ENCODE measurements at regions not wholly inside any gene's neighbourhood (a gene's known extent, or its start where the extent isn't known, plus 50 kb on each side); places are given as distances from the start of the nearest gene placed in this dataset.

DNA sequence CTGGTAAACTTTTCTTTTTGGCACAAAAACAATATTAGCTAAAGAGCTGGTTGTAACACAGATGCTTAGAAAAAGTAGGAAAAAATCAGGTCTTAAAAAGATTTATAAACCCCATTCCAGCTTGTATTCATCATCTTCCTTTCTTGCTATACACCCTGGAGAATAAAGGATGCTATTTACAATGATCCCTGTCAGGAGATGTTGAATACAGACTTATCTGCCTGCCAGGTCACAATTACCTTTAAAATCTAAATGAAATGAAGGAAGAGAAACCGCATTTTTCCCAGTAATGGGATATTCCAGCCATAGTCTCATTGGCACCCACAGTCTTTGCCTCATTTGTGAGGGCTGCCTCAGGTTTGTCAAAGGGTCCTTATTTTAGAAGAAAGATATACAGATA lies 394.1 kb upstream of the WWC1 start:
- H3K9me3 Mint-ChIP-seq = no peaks in the 10 kb centered on the region
- ATAC-seq (no peak), DNase-seq (ENCODE audit: low spot score) (no peak)
- H3K4me1 Mint-ChIP-seq = peaks cover 58% of the 10 kb centered on the region
- ChIA-PET CTCF (interaction anchor here (2.1 to 2.3 kb wide), 2 partner anchors 9 to 150 kb away, joined by 6 to 13 read pairs; no protein-coding TSS in a partner anchor), POLR2A (interaction anchor here (0.7 kb wide), 1 partner anchor 245 kb away, joined by 3 read pairs; no protein-coding TSS in a partner anchor)
- no peak overlapping the region for H3K27ac Mint-ChIP-seq
- H3K27me3 Mint-ChIP-seq (ENCODE audit: low read depth) = peaks cover 4% of the 10 kb centered on the region
- TF ChIP-seq CBFB (CRISPR knock-in tag; IDR thresholded peaks at IDR 0.05; ENCODE audit: low read depth) = no peak
- TF ChIP-seq FOXJ3 (CRISPR knock-in tag; IDR thresholded peaks at IDR 0.05; ENCODE audit: borderline replicate concordance) = no peak
- TF ChIP-seq JUN (CRISPR knock-in tag; IDR thresholded peaks at IDR 0.05) = no peak
- no peaks in the 10 kb centered on the region for H3K36me3 Mint-ChIP-seq
- no peak overlapping the region for H3K4me3 Mint-ChIP-seq

DNA sequence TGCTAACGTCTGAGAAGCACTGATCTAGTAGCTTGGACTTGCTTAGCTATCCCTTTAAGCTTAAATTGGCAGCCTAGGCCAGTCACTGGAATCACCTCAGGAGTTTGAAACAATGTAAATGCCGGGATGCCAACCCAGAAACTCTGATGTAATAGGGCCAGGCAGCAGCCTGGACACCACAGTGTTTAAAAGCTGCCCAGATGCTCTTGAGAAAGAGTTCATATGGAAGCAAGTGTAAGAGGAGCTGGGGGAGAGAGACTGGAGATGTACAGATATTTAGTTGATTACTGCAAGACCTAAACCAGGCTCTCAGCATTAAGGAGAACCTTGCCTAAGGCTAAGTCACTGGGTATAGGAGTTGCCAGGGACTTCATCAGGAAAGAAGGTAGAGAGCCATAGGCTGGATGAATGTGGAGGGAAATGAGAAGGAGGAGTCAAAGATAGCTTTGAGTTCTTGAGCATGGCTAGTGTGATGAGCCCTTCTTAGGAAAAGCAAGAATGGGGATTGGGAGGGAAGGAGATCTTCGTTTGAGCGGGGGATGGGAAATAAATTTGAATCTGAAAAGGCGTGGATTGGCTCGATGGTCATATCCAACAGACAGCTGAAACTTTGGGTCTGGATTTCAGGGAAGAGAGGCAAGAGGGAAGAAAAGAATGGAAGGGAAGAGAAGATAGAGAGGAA lies 392.9 kb upstream of the WWC1 start:
- H3K9me3 Mint-ChIP-seq = no peaks in the 10 kb centered on the region
- DNase-seq (ENCODE audit: low spot score) (no peak), ATAC-seq (peak; percentile 71)
- H3K27ac Mint-ChIP-seq = peak overlapping the region; percentile 63
- H3K4me1 Mint-ChIP-seq = peaks cover 60% of the 10 kb centered on the region
- H3K36me3 Mint-ChIP-seq = no peaks in the 10 kb centered on the region
- CTCF ChIA-PET = interaction anchor here (0.6 to 2.3 kb wide), 3 partner anchors 10 to 278 kb away, joined by 4 to 13 read pairs (median 5); no protein-coding TSS in a partner anchor
- peaks cover 5% of the 10 kb centered on the region for H3K27me3 Mint-ChIP-seq (ENCODE audit: low read depth)
- TF ChIP-seq, protein P1, sequence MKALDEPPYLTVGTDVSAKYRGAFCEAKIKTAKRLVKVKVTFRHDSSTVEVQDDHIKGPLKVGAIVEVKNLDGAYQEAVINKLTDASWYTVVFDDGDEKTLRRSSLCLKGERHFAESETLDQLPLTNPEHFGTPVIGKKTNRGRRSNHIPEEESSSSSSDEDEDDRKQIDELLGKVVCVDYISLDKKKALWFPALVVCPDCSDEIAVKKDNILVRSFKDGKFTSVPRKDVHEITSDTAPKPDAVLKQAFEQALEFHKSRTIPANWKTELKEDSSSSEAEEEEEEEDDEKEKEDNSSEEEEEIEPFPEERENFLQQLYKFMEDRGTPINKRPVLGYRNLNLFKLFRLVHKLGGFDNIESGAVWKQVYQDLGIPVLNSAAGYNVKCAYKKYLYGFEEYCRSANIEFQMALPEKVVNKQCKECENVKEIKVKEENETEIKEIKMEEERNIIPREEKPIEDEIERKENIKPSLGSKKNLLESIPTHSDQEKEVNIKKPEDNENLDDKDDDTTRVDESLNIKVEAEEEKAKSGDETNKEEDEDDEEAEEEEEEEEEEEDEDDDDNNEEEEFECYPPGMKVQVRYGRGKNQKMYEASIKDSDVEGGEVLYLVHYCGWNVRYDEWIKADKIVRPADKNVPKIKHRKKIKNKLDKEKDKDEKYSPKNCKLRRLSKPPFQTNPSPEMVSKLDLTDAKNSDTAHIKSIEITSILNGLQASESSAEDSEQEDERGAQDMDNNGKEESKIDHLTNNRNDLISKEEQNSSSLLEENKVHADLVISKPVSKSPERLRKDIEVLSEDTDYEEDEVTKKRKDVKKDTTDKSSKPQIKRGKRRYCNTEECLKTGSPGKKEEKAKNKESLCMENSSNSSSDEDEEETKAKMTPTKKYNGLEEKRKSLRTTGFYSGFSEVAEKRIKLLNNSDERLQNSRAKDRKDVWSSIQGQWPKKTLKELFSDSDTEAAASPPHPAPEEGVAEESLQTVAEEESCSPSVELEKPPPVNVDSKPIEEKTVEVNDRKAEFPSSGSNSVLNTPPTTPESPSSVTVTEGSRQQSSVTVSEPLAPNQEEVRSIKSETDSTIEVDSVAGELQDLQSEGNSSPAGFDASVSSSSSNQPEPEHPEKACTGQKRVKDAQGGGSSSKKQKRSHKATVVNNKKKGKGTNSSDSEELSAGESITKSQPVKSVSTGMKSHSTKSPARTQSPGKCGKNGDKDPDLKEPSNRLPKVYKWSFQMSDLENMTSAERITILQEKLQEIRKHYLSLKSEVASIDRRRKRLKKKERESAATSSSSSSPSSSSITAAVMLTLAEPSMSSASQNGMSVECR (CRISPR knock-in tag; IDR thresholded peaks at IDR 0.05; ENCODE audit: borderline replicate concordance) = no peak
- no peak for TF ChIP-seq ZNF671 (CRISPR knock-in tag; IDR thresholded peaks at IDR 0.05)
- TF ChIP-seq KAT7 (CRISPR knock-in tag; IDR thresholded peaks at IDR 0.05; ENCODE audit: borderline replicate concordance) = no peak
- no peak for TF ChIP-seq ZNF423 (CRISPR knock-in tag; IDR thresholded peaks at IDR 0.05)
- TF ChIP-seq TCF7 (CRISPR knock-in tag; IDR thresholded peaks at IDR 0.05; ENCODE audit: low read depth) = no peak
- TF ChIP-seq, protein P2, sequence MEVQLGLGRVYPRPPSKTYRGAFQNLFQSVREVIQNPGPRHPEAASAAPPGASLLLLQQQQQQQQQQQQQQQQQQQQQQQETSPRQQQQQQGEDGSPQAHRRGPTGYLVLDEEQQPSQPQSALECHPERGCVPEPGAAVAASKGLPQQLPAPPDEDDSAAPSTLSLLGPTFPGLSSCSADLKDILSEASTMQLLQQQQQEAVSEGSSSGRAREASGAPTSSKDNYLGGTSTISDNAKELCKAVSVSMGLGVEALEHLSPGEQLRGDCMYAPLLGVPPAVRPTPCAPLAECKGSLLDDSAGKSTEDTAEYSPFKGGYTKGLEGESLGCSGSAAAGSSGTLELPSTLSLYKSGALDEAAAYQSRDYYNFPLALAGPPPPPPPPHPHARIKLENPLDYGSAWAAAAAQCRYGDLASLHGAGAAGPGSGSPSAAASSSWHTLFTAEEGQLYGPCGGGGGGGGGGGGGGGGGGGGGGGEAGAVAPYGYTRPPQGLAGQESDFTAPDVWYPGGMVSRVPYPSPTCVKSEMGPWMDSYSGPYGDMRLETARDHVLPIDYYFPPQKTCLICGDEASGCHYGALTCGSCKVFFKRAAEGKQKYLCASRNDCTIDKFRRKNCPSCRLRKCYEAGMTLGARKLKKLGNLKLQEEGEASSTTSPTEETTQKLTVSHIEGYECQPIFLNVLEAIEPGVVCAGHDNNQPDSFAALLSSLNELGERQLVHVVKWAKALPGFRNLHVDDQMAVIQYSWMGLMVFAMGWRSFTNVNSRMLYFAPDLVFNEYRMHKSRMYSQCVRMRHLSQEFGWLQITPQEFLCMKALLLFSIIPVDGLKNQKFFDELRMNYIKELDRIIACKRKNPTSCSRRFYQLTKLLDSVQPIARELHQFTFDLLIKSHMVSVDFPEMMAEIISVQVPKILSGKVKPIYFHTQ (CRISPR knock-in tag; IDR thresholded peaks at IDR 0.05) = no peak
- TF ChIP-seq SMAD4 (CRISPR knock-in tag; IDR thresholded peaks at IDR 0.05) = no peak
- TF ChIP-seq, protein P3, sequence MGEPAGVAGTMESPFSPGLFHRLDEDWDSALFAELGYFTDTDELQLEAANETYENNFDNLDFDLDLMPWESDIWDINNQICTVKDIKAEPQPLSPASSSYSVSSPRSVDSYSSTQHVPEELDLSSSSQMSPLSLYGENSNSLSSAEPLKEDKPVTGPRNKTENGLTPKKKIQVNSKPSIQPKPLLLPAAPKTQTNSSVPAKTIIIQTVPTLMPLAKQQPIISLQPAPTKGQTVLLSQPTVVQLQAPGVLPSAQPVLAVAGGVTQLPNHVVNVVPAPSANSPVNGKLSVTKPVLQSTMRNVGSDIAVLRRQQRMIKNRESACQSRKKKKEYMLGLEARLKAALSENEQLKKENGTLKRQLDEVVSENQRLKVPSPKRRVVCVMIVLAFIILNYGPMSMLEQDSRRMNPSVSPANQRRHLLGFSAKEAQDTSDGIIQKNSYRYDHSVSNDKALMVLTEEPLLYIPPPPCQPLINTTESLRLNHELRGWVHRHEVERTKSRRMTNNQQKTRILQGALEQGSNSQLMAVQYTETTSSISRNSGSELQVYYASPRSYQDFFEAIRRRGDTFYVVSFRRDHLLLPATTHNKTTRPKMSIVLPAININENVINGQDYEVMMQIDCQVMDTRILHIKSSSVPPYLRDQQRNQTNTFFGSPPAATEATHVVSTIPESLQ (CRISPR knock-in tag; IDR thresholded peaks at IDR 0.05) = no peak
- no peak for TF ChIP-seq ZNF121 (CRISPR knock-in tag; IDR thresholded peaks at IDR 0.05)
- no peak for TF ChIP-seq FOXK1 (CRISPR knock-in tag; IDR thresholded peaks at IDR 0.05)
- no peak for TF ChIP-seq SOX15 (CRISPR knock-in tag; IDR thresholded peaks at IDR 0.05)
- peak overlapping the region; percentile 25 for H3K4me3 Mint-ChIP-seq
- POLR2A ChIA-PET = no interaction called here
